ENCODE measurements at regions not wholly inside any gene's neighbourhood (a gene's known extent, or its start where the extent isn't known, plus 50 kb on each side); places are given as distances from the start of the nearest gene placed in this dataset.

GRCh38 chr3:74045000-74045399 is 420.3 kb upstream of the PDZRN3 start:
- TF ChIP-seq POLR2A (IDR thresholded peaks at IDR 0.05) (no peak), CTCF (IDR thresholded peaks at IDR 0.05) (no peak), POLR2AphosphoS5 (IDR thresholded peaks at IDR 0.05) (no peak)

Data from prostate gland (tissue), 2 donors.